Psoas muscle (tissue), 7 donors: ENCODE measurements at regions not wholly inside any gene's neighbourhood (a gene's known extent, or its start where the extent isn't known, plus 50 kb on each side); places are given as distances from the start of the nearest gene placed in this dataset.

Experiments
- ATAC-seq, 4 donors: fragments of 200-7000 bp; cut with Tn5 transposase; one replicate each; pipeline ENCODE4 v1.9.1; 2020; ENCODE audit warnings: moderate library complexity in 3 of 4, mild to moderate bottlenecking in 2 of 4
- DNase-seq, 2 donors: peaks; one replicate each; pipeline ENCODE4 v3.0.0-alpha.2; 2020
- H3K27ac ChIP-seq: fragments of 200-600 bp; one replicate; pipeline ENCODE4 v1.8.0; 2022
- H3K27me3 ChIP-seq, 3 donors: fragments of 200-600 bp in 1 of 3; one replicate each; pipeline versions ENCODE4 v1.6.1 to v1.8.0; 2013 to 2022; ENCODE audit warnings: low read length in 2 of 3, mild to moderate bottlenecking in 2 of 3, moderate library complexity in 1 of 3; ENCODE audit not compliant: insufficient read depth in 3 of 3
- H3K36me3 ChIP-seq, 2 donors: fragments of 200-600 bp in 1 of 2; one replicate each; pipeline versions ENCODE4 v1.6.1 to v1.8.0; 2013 to 2022; ENCODE audit warnings: low read depth in 1 of 2, mild to moderate bottlenecking in 1 of 2, moderate library complexity in 1 of 2; ENCODE audit not compliant: insufficient read depth in 1 of 2
- H3K4me1 ChIP-seq: fragments of 200-600 bp; one replicate; pipeline ENCODE4 v1.8.0; 2022
- H3K4me3 ChIP-seq: fragments of 200-600 bp; one replicate; pipeline ENCODE4 v1.8.0; 2022; ENCODE audit warnings: mild to moderate bottlenecking
- H3K9me3 ChIP-seq: fragments of 200-600 bp; one replicate; pipeline ENCODE4 v1.8.0; 2022
- CTCF ChIP-seq: fragments of 200-600 bp; IDR thresholded peaks from one replicate; pipeline ENCODE4 v1.8.0; 2022; ENCODE audit warnings: antibody characterized with exemption
- WGBS, 3 donors: extraction: QIAGEN DNeasy Blood & Tissue Kit; methylation state at CpG; one replicate each; pipeline versions ENCODE4 v1.1.6 to v1.1.7; 2013; 5-methylcytosine and 5-hydroxymethylcytosine counted together
- intact Hi-C, 2 donors: fragments of 100-400 bp; cut with DNase I; formaldehyde crosslinking; loops; one replicate each; pipeline versions ENCODE4 v1.11.0 to v1.14.2; 2022
- donor health status: healthy with polysubstance abuse.
- donor health status: DM: no; HTN: no; CAD: no; lungs with moderate emphysema.
- donor health status: Bipolar disorder and iron deficiency.
- donor health status: healthy.
- donor health status: DM: yes; HTN: yes; CAD: no.
- donor health status: DM: no; HTN: no; CAD: no.
- donor health status: DM: yes; HTN: yes; CAD: no.

DNA sequence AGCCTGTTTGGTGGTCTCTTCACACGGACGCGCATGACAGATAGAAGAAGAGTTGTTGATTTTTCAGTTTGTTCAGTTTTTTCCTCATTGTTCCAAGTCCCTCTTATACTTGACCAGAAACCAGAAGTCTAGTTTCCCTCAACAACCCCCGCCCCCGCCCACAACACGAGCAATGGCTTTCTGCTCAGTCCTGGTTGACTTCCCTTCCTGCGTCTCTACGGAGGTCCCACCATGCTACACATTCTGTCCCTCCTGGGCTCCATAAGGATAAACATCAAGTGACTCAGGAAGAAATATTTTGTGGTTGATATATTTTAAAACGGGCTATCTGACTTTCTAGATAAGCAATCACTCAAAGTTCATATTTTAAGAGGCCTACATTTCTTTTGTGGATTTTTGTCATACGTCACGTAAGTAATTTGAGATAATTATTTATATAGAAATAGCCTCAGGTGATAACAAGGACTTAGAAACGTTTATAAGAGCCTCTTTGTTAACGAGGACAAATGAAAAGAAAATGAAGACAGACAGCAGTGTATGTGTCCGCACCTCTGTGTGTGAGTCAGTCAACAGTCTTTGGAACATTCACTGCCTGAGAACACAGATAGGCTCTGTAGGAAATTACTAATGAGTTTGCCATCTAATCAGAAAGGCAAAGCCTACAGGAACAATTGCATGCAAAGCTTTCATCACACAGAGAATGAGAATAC is 214.4 kb downstream of the RAP2A start:
- H3K27me3 ChIP-seq, result peaks cover 0 to 3% (median 0%) of the 10 kb centered on the region in 3 donors
- intact Hi-C loops, result no loop called here
- DNase-seq (no peak), ATAC-seq (no peak)
- TF ChIP-seq CTCF, result no peak
- no peaks in the 10 kb centered on the region for H3K36me3 ChIP-seq
- H3K4me1 ChIP-seq, result no peaks in the 10 kb centered on the region
- H3K9me3 ChIP-seq, result no peaks in the 10 kb centered on the region
- H3K4me3 ChIP-seq, result no peak overlapping the region
- WGBS, 3 donors, result 88 to 93% (median 90%) methylated on average over 14 of the region's 14 CpGs
- no peak overlapping the region for H3K27ac ChIP-seq

DNA sequence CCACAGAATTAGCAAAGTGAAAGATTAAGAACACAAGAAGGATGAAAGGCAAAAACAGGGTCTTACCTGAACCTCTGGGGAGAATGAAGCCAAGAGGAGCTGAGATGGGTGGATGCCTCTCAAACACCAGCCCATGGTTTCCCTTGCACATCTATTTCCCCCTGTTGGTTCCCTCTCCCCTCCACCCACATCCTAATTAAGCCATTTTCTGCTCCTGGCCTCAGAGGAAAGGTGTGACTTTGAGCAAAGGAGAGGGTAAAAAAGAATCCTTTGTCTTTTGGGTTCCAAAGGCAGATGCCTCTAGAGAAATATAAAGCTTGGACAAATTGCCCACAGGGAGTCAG is 214.9 kb downstream of the RAP2A start:
- no peak for TF ChIP-seq CTCF
- no peaks in the 10 kb centered on the region for H3K4me1 ChIP-seq
- no peaks in the 10 kb centered on the region for H3K9me3 ChIP-seq
- intact Hi-C loops, result no loop called here
- H3K27me3 ChIP-seq, result peaks cover 0 to 3% (median 0%) of the 10 kb centered on the region in 3 donors
- no peak overlapping the region for H3K27ac ChIP-seq
- no peak overlapping the region for H3K4me3 ChIP-seq
- no peaks in the 10 kb centered on the region for H3K36me3 ChIP-seq
- DNase-seq (no peak), ATAC-seq (no peak)

- H3K9me3 ChIP-seq, result no peaks in the 10 kb centered on the region
- no peak for TF ChIP-seq CTCF
- H3K4me3 ChIP-seq, result no peak overlapping the region
- no peak overlapping the region for H3K27ac ChIP-seq
- no peaks in the 10 kb centered on the region for H3K4me1 ChIP-seq
- intact Hi-C loops, result loop anchor here in 1 of 2 donors (10.0 kb wide), 1 partner anchor 639 kb away; no protein-coding TSS in a partner anchor
- WGBS, 3 donors, result 74 to 81% (median 78%) methylated on average over 17 of the region's 17 CpGs
- ATAC-seq, result no peak
- no peaks in the 10 kb centered on the region for H3K36me3 ChIP-seq
- no peak for DNase-seq
- H3K27me3 ChIP-seq, result no peaks in the 10 kb centered on the region
These were observed 219.6 kb downstream of the RAP2A start for GRCh38 chr13:97653443-97654140.

- 81 to 93% (median 84%) methylated on average over 5 of the region's 5 CpGs for WGBS, 3 donors
- TF ChIP-seq CTCF, result no peak
- no peak overlapping the region for H3K27ac ChIP-seq
- intact Hi-C loops, result loop anchor here in 1 of 2 donors (10.0 kb wide), 1 partner anchor 639 kb away; no protein-coding TSS in a partner anchor
- H3K4me1 ChIP-seq, result no peaks in the 10 kb centered on the region
- ATAC-seq, result no peak
- no peaks in the 10 kb centered on the region for H3K36me3 ChIP-seq
- no peak overlapping the region for H3K4me3 ChIP-seq
- H3K27me3 ChIP-seq, result no peaks in the 10 kb centered on the region
- DNase-seq, result no peak
- H3K9me3 ChIP-seq, result no peaks in the 10 kb centered on the region
These were observed 220.3 kb downstream of the RAP2A start for GRCh38 chr13:97654236-97654635.
